ENCODE measurements at regions not wholly inside any gene's neighbourhood (a gene's known extent, or its start where the extent isn't known, plus 50 kb on each side); places are given as distances from the start of the nearest gene placed in this dataset.
"Not testable (repeated sequence)": the region's sequence is repeated elsewhere in the genome, so short reads cannot be mapped to it uniquely, and the experiment has no call there.

GRCh38 chr6:23854154-23854553 is 271.9 kb upstream of the NRSN1 start:
- TF ChIP-seq CTCF, EZH2 (IDR thresholded peaks at IDR 0.05): not testable (repeated sequence)

Measured in neural progenitor cell (in vitro differentiated cells).